ENCODE measurements at regions not wholly inside any gene's neighbourhood (a gene's known extent, or its start where the extent isn't known, plus 50 kb on each side); places are given as distances from the start of the nearest gene placed in this dataset.

DNA sequence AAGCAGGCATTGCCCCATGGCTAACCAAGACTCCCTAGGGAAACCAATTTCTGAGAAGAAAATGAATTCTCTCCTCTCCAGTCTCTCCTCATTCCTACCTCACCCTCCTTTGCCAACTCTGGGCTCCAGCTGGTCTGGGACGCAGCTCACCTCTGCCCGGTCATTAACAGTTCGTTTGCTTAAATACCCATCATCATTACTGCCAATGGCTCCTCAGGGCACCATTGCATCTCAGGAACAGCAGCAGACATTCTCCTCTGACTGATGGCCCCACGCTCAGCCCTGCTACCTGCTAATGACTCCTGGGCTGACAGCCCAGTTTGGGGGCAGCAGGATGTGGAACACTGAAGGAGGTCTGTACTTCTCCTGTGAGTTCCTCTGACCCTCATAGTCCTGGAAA lies 462.0 kb downstream of the INSC start:
- DNase-seq (ENCODE audit: low spot score in 2 of 2): no peak
- no peaks in the 10 kb centered on the region for H3K9me3 ChIP-seq
- H3K36me3 ChIP-seq (replicated peaks): no peaks in the 10 kb centered on the region
- H3K4me3 ChIP-seq: no peak overlapping the region
- in situ Hi-C loops (cut with MboI; ENCODE audit: low sequenced_read_pairs): no loop called here
- no peaks in the 10 kb centered on the region for H3K4me1 ChIP-seq
- peaks cover under 1% of the 10 kb centered on the region; the same call in 1 of the 2 replicates for H3K27me3 ChIP-seq (ENCODE audit: low read depth)

DNA sequence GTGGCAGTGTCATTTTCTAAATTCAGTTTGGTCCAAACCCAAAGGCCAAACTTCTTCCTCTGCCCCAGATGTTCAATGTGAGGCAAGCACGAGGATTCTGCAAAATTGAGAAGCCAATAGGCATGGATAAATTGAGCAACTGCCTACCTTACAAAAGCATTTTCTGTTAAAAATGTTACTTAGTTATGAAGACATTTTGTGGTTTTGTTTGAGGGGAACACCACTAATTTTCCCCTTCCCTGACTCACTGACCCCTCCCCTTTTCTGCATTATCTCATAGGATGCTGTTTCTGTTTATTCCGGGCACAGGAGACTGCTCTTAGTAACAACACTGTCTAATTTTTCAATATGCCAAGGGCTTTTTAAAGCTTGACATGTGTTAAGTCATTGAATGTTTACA lies 462.8 kb downstream of the INSC start:
- Histone ChIP-seq H3K4me1 (no peaks in the 10 kb centered on the region), H3K9me3 (no peaks in the 10 kb centered on the region), H3K27me3 (ENCODE audit: low read depth) (no peaks in the 10 kb centered on the region), H3K4me3 (no peak overlapping the region), H3K36me3 (replicated peaks) (no peaks in the 10 kb centered on the region)
- in situ Hi-C loops (cut with MboI; ENCODE audit: low sequenced_read_pairs): no loop called here
- no peak for DNase-seq (ENCODE audit: low spot score in 2 of 2)

GRCh38 chr11:15579287-15580001 lies 464.7 kb downstream of the INSC start:
- no peak for DNase-seq (ENCODE audit: low spot score in 2 of 2)
- Histone ChIP-seq H3K4me3 (no peak overlapping the region), H3K27me3 (ENCODE audit: low read depth) (no peaks in the 10 kb centered on the region), H3K4me1 (no peaks in the 10 kb centered on the region), H3K9me3 (no peaks in the 10 kb centered on the region), H3K36me3 (replicated peaks) (no peaks in the 10 kb centered on the region)
- in situ Hi-C loops (cut with MboI; ENCODE audit: low sequenced_read_pairs): no loop called here

DNA sequence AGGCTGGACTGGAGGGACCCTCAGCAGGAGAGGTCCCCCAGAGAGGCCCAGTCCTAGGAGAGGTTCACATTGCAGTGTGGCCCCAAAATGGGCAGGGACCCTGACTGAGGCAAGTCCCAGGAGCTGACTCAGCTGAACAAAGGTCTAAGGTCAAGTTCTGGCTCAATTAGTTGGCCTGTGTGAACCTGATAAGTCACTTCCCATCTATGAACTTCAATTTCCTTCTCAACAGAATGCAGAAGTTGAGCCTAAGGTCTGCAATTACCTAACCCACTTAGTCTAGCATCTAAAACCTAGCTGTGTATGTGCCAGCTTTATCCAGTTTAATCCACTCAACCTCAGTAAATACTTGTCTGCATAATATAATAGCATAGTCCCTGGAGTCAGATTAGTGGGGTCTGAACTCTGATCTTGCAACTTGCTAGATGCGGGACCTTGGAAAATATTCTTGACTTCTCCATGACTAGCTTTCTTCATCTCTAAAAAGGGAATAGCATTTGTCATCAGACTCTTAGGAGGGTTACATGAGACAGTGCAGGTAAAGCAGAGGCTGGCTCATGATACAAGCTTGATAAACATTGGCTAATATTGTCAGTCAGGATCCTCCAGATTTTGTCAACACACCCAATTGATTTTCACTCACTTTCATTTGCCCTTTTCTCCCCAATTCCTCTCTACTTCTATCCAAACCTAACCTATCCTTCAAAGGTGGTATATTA lies 465.5 kb downstream of the INSC start:
- no peaks in the 10 kb centered on the region for H3K27me3 ChIP-seq (ENCODE audit: low read depth)
- H3K36me3 ChIP-seq (replicated peaks): no peaks in the 10 kb centered on the region
- no peaks in the 10 kb centered on the region for H3K9me3 ChIP-seq
- in situ Hi-C loops (cut with MboI; ENCODE audit: low sequenced_read_pairs): no loop called here
- no peak for DNase-seq (ENCODE audit: low spot score in 2 of 2)
- no peak overlapping the region for H3K4me3 ChIP-seq
- H3K4me1 ChIP-seq: no peaks in the 10 kb centered on the region

- Histone ChIP-seq H3K36me3 (replicated peaks) (no peaks in the 10 kb centered on the region), H3K9me3 (no peaks in the 10 kb centered on the region), H3K4me3 (no peak overlapping the region), H3K27me3 (ENCODE audit: low read depth) (no peaks in the 10 kb centered on the region), H3K4me1 (no peaks in the 10 kb centered on the region)
- no peak for DNase-seq (ENCODE audit: low spot score in 2 of 2)
- in situ Hi-C loops (cut with MboI; ENCODE audit: low sequenced_read_pairs): no loop called here
These were observed 466.0 kb downstream of the INSC start for GRCh38 chr11:15580775-15581095.

GRCh38 chr11:15584158-15584557 lies 469.4 kb downstream of the INSC start:
- Histone ChIP-seq H3K27me3 (ENCODE audit: low read depth) (no peaks in the 10 kb centered on the region), H3K36me3 (replicated peaks) (no peaks in the 10 kb centered on the region), H3K4me1 (no peaks in the 10 kb centered on the region), H3K9me3 (no peaks in the 10 kb centered on the region), H3K4me3 (no peak overlapping the region)
- DNase-seq (ENCODE audit: low spot score in 2 of 2): no peak
- in situ Hi-C loops (cut with MboI; ENCODE audit: low sequenced_read_pairs): no loop called here

- in situ Hi-C loops (cut with MboI; ENCODE audit: low sequenced_read_pairs): no loop called here
- no peak overlapping the region for H3K4me3 ChIP-seq
- DNase-seq (ENCODE audit: low spot score in 2 of 2): no peak
- H3K4me1 ChIP-seq: no peaks in the 10 kb centered on the region
- H3K36me3 ChIP-seq (replicated peaks): no peaks in the 10 kb centered on the region
- no peaks in the 10 kb centered on the region for H3K9me3 ChIP-seq
- H3K27me3 ChIP-seq (ENCODE audit: low read depth): no peaks in the 10 kb centered on the region
These were observed 471.0 kb downstream of the INSC start for GRCh38 chr11:15585602-15586331.

DNA sequence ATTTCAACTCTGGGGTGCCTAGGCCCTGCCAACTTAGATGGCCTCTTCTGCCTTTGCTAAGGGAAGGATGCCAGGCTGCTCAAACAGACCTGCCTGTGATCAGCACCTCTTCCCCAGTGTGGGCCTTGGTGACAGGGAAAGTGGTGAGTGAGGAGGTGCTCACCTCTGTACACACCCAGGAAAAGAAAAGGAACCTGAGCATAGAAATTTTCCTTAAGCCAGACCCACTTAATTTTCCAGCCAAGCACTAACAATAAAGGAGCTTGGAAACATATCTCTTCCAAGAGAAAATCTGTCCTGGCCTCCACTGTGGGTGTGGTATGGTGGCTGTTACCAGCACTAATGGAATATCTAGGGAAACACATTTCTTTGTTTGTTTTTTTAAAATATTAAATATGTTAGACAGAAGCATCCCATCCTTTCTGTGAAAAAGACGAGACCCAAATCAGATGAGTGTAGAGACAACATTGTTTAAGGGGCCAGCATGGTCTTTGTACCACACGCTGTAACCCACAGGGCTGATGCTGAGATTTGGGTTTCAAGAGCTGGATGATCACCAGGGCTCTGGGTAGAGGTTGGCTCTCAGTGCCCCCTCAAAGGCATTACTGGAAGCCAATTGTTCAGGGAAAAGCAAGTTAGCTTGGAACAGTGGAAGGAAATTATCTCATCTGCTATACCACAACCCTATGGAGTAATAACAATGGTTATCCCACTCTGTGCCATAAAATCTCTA lies 472.2 kb downstream of the INSC start:
- DNase-seq (ENCODE audit: low spot score in 2 of 2): no peak
- Histone ChIP-seq H3K4me3 (no peak overlapping the region), H3K4me1 (no peaks in the 10 kb centered on the region), H3K9me3 (no peaks in the 10 kb centered on the region), H3K36me3 (replicated peaks) (no peaks in the 10 kb centered on the region), H3K27me3 (ENCODE audit: low read depth) (no peaks in the 10 kb centered on the region)
- in situ Hi-C loops (cut with MboI; ENCODE audit: low sequenced_read_pairs): no loop called here

GRCh38 chr11:15589070-15589626 lies 474.4 kb downstream of the INSC start:
- DNase-seq (ENCODE audit: low spot score in 2 of 2): no peak
- H3K4me3 ChIP-seq: no peak overlapping the region
- no peaks in the 10 kb centered on the region for H3K27me3 ChIP-seq (ENCODE audit: low read depth)
- H3K4me1 ChIP-seq: no peaks in the 10 kb centered on the region
- H3K9me3 ChIP-seq: no peaks in the 10 kb centered on the region
- in situ Hi-C loops (cut with MboI; ENCODE audit: low sequenced_read_pairs): no loop called here
- H3K36me3 ChIP-seq (replicated peaks): no peaks in the 10 kb centered on the region

DNA sequence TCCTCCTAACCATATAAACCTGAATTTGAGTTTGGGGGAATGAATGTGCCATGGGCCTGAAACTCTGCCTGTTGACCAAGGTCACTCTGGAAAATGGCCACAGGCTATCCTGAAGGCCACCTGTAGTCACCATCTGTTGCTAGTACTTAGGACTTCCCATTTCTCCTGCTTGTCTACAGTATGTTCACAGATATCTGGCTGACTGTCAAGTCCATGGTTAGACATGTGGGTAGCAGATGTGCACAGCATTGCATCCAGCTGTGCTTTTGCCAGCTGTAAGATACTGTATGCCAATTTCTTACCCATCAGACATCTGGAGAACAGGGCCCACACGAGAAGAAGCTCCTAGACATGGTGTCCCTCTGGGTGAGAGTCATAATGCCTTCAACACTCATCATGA lies 475.4 kb downstream of the INSC start:
- Histone ChIP-seq H3K27me3 (ENCODE audit: low read depth) (no peaks in the 10 kb centered on the region), H3K9me3 (no peaks in the 10 kb centered on the region), H3K4me3 (no peak overlapping the region), H3K36me3 (replicated peaks) (no peaks in the 10 kb centered on the region), H3K4me1 (no peaks in the 10 kb centered on the region)
- no peak for DNase-seq (ENCODE audit: low spot score in 2 of 2)
- in situ Hi-C loops (cut with MboI; ENCODE audit: low sequenced_read_pairs): no loop called here

DNA sequence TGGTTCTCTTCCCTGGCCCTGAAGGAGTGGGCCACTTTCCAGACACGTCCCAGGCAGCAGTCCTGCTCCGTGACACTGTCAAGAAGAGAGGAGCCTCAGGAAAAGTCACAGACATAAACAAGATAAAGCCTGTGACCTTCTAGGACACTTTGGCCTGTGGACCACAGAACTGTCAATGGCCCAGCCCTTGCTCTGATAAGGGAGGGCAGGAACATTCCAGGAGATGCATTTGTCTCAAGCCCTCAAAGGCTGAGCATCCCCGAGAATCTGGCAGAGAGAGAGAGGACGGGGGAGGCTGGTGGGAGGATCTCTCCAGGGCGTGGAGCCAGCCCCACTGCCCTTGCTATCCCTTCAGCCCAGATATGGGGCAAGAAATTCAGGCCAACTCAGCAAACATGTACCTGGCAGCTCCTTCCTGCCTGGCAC lies 476.4 kb downstream of the INSC start:
- DNase-seq (ENCODE audit: low spot score in 2 of 2): no peak
- no peaks in the 10 kb centered on the region for H3K4me1 ChIP-seq
- in situ Hi-C loops (cut with MboI; ENCODE audit: low sequenced_read_pairs): no loop called here
- H3K36me3 ChIP-seq (replicated peaks): no peaks in the 10 kb centered on the region
- no peak overlapping the region for H3K4me3 ChIP-seq
- H3K27me3 ChIP-seq (ENCODE audit: low read depth): no peaks in the 10 kb centered on the region
- no peaks in the 10 kb centered on the region for H3K9me3 ChIP-seq

DNA sequence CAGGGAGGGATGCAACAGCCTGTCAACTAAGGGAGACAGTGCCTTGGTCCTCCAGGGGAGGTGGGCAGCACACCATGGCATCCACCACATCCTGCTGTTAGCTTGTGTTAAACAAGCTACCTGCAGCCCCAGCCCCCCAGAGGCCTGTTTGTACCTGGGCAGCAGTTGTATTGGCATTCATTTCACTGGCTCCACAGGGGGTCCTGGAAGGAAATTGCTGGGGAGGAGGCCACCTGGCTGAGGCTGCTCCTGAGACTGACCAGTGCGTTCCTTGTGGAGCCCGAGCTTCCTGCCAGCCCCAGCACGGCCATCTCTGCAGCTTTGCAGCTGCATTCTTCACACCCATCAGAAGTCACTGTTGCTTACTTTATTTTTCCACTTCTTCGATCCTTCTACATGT lies 479.9 kb downstream of the INSC start:
- DNase-seq (ENCODE audit: low spot score in 2 of 2): no peak
- in situ Hi-C loops (cut with MboI; ENCODE audit: low sequenced_read_pairs): no loop called here
- H3K9me3 ChIP-seq: no peaks in the 10 kb centered on the region
- H3K4me1 ChIP-seq: no peaks in the 10 kb centered on the region
- H3K4me3 ChIP-seq: no peak overlapping the region
- H3K36me3 ChIP-seq (replicated peaks): no peaks in the 10 kb centered on the region
- no peaks in the 10 kb centered on the region for H3K27me3 ChIP-seq (ENCODE audit: low read depth)

GRCh38 chr11:15599376-15599775 lies 484.7 kb downstream of the INSC start:
- Histone ChIP-seq H3K9me3 (no peaks in the 10 kb centered on the region), H3K27me3 (ENCODE audit: low read depth) (no peaks in the 10 kb centered on the region), H3K4me3 (no peak overlapping the region), H3K36me3 (replicated peaks) (no peaks in the 10 kb centered on the region), H3K4me1 (no peaks in the 10 kb centered on the region)
- DNase-seq (ENCODE audit: low spot score in 2 of 2): no peak
- in situ Hi-C loops (cut with MboI; ENCODE audit: low sequenced_read_pairs): no loop called here
